ENCODE measurements at regions not wholly inside any gene's neighbourhood (a gene's known extent, or its start where the extent isn't known, plus 50 kb on each side); places are given as distances from the start of the nearest gene placed in this dataset.

GRCh38 chr9:73541923-73542322, 390.3 kb downstream of the ANXA1 start:
- DNase-seq (ENCODE audit: low read depth) = no peak
- no peak for TF ChIP-seq CTCF (IDR thresholded peaks at IDR 0.05; ENCODE audit: low read length, missing control alignments)
- no peak overlapping the region for H3K4me3 ChIP-seq (replicated peaks; ENCODE audit: low read depth, low read length)

- no peak for DNase-seq (ENCODE audit: low read depth)
- no peak for TF ChIP-seq CTCF (IDR thresholded peaks at IDR 0.05; ENCODE audit: low read length, missing control alignments)
- no peak overlapping the region for H3K4me3 ChIP-seq (replicated peaks; ENCODE audit: low read depth, low read length)
These were observed 392.1 kb downstream of the ANXA1 start for GRCh38 chr9:73543727-73544126.

GRCh38 chr9:73548201-73548600, 396.5 kb downstream of the ANXA1 start:
- no peak overlapping the region for H3K4me3 ChIP-seq (replicated peaks; ENCODE audit: low read depth, low read length)
- TF ChIP-seq CTCF (IDR thresholded peaks at IDR 0.05; ENCODE audit: low read length, missing control alignments) = no peak
- DNase-seq (ENCODE audit: low read depth) = no peak

- TF ChIP-seq CTCF (IDR thresholded peaks at IDR 0.05; ENCODE audit: low read length, missing control alignments) = no peak
- H3K4me3 ChIP-seq (replicated peaks; ENCODE audit: low read depth, low read length) = no peak overlapping the region
- no peak for DNase-seq (ENCODE audit: low read depth)
These were observed 398.3 kb downstream of the ANXA1 start for GRCh38 chr9:73549991-73550390.

- H3K4me3 ChIP-seq (replicated peaks; ENCODE audit: low read depth, low read length) = no peak overlapping the region
- no peak for TF ChIP-seq CTCF (IDR thresholded peaks at IDR 0.05; ENCODE audit: low read length, missing control alignments)
- DNase-seq (ENCODE audit: low read depth) = no peak
These were observed 401.6 kb downstream of the ANXA1 start for GRCh38 chr9:73553295-73553694.

GRCh38 chr9:73558471-73558870, 406.8 kb downstream of the ANXA1 start:
- no peak for DNase-seq (ENCODE audit: low read depth)
- H3K4me3 ChIP-seq (replicated peaks; ENCODE audit: low read depth, low read length) = no peak overlapping the region
- TF ChIP-seq CTCF (IDR thresholded peaks at IDR 0.05; ENCODE audit: low read length, missing control alignments) = no peak

GRCh38 chr9:73565026-73565425, 413.4 kb downstream of the ANXA1 start:
- no peak for TF ChIP-seq CTCF (IDR thresholded peaks at IDR 0.05; ENCODE audit: low read length, missing control alignments)
- DNase-seq (ENCODE audit: low read depth) = peak; percentile 2
- H3K4me3 ChIP-seq (replicated peaks; ENCODE audit: low read depth, low read length) = no peak overlapping the region

All from fibroblast of pulmonary artery (primary cell).